Activated T-cell treated with anti-CD3 and anti-CD28 coated beads, Interleukin-2, amount 50 U/mL, for 4 hours (primary cell): ENCODE measurements at regions not wholly inside any gene's neighbourhood (a gene's known extent, or its start where the extent isn't known, plus 50 kb on each side); places are given as distances from the start of the nearest gene placed in this dataset.

Experiments
- ATAC-seq, 2 donors: fragments of 200-7000 bp; cut with Tn5 transposase; one replicate each; pipeline ENCODE4 v1.10.0; 2021
- DNase-seq: peaks from one replicate; pipeline ENCODE4 v3.0.0-alpha.2; 2020
- H3K27me3 Mint-ChIP-seq: one replicate; pipeline ENCODE4 v1.8.0; 2021; ENCODE audit warnings: low read depth, mixed read lengths
- H3K36me3 Mint-ChIP-seq: one replicate; pipeline ENCODE4 v1.8.0; 2022; ENCODE audit warnings: mixed read lengths; ENCODE audit not compliant: insufficient read depth
- H3K4me1 Mint-ChIP-seq: one replicate; pipeline ENCODE4 v1.8.0; 2021; ENCODE audit warnings: low read depth, mixed read lengths
- H3K4me3 Mint-ChIP-seq: one replicate; pipeline ENCODE4 v1.8.0; 2021; ENCODE audit warnings: mild to moderate bottlenecking, moderate library complexity, mixed read lengths
- H3K9me3 Mint-ChIP-seq: one replicate; pipeline ENCODE4 v1.8.0; 2021; ENCODE audit warnings: mixed read lengths

DNA sequence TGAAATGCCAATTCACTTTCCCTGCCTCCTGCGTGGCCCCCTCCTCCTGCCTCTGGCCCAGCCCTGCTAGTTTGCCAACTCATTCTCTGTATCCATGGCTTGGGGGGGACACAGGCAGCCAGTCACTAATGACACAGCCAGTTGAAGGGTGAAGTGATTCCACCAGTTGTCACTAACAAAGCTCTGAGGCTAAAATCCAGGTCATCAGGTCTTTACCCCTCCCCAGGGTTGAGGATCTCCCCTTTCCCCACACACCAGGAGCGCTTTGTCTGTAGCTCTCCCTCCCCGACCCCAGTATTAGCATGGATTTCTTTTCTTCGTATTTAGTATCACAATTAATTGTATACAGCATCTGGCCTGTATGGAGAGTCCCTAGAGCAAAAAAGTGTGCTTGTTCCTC lies 394.1 kb downstream of the RRAGC start:
- peaks cover 31% of the 10 kb centered on the region for H3K27me3 Mint-ChIP-seq
- H3K4me1 Mint-ChIP-seq, result no peaks in the 10 kb centered on the region
- H3K36me3 Mint-ChIP-seq, result no peaks in the 10 kb centered on the region
- ATAC-seq (no peak), DNase-seq (no peak)
- no peaks in the 10 kb centered on the region for H3K9me3 Mint-ChIP-seq
- no peak overlapping the region for H3K4me3 Mint-ChIP-seq

DNA sequence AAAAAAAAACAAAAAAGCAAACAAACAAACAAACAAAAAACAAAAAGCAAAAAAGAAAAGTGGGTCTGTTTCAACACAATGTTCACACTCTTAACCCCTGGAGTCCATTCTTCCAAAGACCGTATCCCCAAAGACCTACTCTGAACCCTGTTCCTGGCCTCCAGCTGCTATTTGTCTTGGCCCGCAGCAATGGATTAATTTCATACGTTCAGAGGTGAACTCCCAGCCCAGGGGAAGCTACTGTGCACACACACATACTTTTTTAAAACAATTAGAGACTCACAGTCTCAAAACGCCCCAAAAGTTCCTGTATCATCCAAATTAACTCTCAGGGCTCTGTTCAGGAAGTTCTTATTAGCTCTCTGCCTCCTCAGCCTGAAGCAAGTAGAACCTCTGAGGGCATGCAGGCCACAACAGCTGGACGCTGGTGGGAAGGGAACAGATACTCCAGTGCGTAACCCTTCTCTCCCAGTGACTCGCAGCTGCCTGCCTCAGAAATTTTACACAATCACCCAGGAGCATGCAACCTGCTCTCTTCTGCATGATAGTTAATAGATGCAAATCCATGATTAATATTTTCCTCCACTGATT lies 395.4 kb downstream of the RRAGC start:
- DNase-seq (no peak), ATAC-seq (no peak)
- no peak overlapping the region for H3K4me3 Mint-ChIP-seq
- H3K9me3 Mint-ChIP-seq, result no peaks in the 10 kb centered on the region
- H3K4me1 Mint-ChIP-seq, result no peaks in the 10 kb centered on the region
- H3K36me3 Mint-ChIP-seq, result no peaks in the 10 kb centered on the region
- H3K27me3 Mint-ChIP-seq, result peaks cover 30% of the 10 kb centered on the region

DNA sequence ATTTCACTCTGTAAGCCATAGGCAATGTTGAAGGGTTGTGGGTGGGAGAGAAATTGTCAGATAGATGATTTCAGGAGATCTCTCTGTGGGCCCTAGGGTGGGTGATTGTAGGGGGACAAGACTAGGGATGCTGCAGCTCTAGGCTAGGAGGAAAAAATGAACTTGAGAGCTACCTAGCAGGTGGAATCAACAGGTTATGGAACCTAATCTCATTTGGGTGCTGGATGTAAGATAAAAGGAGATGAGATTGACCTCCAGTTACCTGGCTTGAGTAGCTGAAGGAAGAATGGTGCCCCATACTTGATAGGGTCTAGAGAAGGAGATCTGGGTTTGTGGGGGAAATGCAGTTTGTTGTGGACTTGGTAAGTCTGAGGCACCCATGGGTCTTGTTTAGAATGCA lies 396.5 kb downstream of the RRAGC start:
- no peaks in the 10 kb centered on the region for H3K4me1 Mint-ChIP-seq

GRCh38 chr1:38456531-38456876 lies 403.1 kb downstream of the RRAGC start:
- no peak for ATAC-seq
- no peak for DNase-seq
- Mint-ChIP-seq H3K4me1 (no peaks in the 10 kb centered on the region), H3K36me3 (no peaks in the 10 kb centered on the region), H3K4me3 (no peak overlapping the region), H3K27me3 (peaks cover 18% of the 10 kb centered on the region), H3K9me3 (no peaks in the 10 kb centered on the region)

More for the DNA sequence above, 396.5 kb downstream of the RRAGC start:
- no peak for ATAC-seq
- Mint-ChIP-seq H3K9me3 (no peaks in the 10 kb centered on the region), H3K27me3 (peaks cover 23% of the 10 kb centered on the region), H3K4me3 (no peak overlapping the region), H3K36me3 (no peaks in the 10 kb centered on the region)
- no peak for DNase-seq

DNA sequence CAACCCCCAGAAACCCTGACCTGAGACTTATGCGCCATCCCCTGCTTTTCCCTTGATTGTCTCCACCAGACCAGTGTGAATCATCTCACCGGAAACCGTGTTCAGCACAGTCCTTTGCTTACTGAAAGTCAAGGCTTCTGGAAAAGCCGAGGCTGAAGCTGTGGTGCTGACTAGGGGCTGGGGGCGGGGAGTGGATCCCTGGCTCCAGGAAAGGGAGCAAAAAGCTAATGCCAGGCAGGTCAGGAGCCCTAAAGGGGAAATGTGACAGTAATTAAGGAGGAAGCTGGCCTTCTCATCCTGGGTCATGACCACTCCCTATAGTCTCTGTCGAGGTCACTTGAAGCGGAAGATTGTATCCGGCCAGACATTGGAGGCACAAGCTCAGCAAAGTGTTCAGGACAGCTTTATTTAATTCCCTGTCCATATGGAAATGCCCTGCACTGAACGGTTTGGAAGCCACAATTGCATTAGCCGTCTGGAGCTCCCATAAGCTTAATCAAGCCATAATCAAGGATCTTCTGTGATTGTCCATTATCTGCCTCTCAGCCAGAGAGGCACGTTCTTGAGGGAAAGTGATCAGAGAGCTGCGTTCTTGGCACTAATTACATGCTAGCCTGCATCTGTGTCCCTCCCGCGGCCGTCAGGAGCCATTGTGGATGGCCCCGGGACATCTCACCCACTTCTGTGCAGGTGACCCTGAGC lies 403.6 kb downstream of the RRAGC start:
- DNase-seq, result no peak
- H3K4me3 Mint-ChIP-seq, result no peak overlapping the region
- no peak for ATAC-seq
- H3K4me1 Mint-ChIP-seq, result no peaks in the 10 kb centered on the region
- H3K27me3 Mint-ChIP-seq, result peaks cover 15% of the 10 kb centered on the region
- no peaks in the 10 kb centered on the region for H3K9me3 Mint-ChIP-seq
- no peaks in the 10 kb centered on the region for H3K36me3 Mint-ChIP-seq

DNA sequence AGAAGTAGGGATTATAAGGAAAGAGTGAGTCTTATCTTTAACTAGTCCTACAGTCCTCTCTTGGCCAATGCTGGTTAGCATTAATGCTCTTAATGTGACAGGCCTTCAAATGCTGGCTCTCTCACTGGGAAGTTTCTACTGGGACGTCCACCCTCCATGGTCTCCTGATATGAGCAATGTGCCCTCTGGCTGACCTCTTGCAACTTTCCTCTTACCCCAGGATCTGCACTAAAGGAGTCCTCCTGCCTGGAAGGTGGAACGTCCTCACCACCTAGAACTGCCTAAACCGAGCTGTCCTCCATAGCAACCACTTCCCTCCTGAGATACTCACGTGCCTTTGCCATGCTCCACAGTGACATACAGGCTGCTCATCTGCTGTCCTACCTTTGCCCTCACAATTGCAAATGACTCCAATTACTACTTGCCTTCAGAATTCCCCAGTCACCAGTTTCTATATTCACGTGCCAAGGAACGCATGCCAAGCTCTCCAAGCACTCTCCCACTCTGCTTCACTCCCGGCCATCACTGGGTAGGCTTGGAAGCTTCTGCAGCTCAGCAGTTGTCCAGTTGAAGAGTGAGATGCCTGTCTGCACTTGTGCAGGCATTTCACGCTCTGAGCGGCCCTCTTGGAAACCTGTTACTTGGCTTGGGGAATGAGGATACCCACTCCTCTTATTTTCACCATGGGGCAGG lies 404.7 kb downstream of the RRAGC start:
- Mint-ChIP-seq H3K27me3 (peaks cover 13% of the 10 kb centered on the region), H3K9me3 (no peaks in the 10 kb centered on the region), H3K4me3 (no peak overlapping the region), H3K36me3 (no peaks in the 10 kb centered on the region), H3K4me1 (no peaks in the 10 kb centered on the region)
- ATAC-seq (no peak), DNase-seq (no peak)

GRCh38 chr1:38454236-38454635 lies 405.3 kb downstream of the RRAGC start:
- Mint-ChIP-seq H3K9me3 (no peaks in the 10 kb centered on the region), H3K27me3 (peaks cover 13% of the 10 kb centered on the region), H3K36me3 (no peaks in the 10 kb centered on the region), H3K4me3 (no peak overlapping the region), H3K4me1 (no peaks in the 10 kb centered on the region)
- DNase-seq, result no peak
- ATAC-seq, result no peak

DNA sequence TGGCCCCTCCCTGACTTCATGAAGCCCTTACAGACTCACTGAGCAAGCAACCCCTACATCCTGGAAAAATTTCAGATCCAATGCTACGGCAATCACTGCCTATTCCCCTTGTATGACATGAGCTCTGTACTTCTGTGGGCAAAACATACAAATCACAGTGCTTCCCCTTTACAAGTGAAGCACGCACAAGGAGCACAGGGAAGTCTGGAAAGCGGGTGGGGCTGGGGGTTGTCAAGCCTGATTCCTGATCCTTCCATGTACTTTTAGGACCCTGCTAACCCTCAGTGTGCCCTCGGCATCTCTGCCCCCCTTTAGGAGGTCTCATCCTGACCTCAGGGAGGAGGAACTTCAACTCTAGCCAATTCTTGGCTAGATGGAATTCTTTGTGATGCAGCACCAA lies 405.7 kb upstream of the POU3F1 start:
- Mint-ChIP-seq H3K4me1 (no peaks in the 10 kb centered on the region), H3K36me3 (no peaks in the 10 kb centered on the region), H3K27me3 (peaks cover 17% of the 10 kb centered on the region), H3K4me3 (no peak overlapping the region), H3K9me3 (no peaks in the 10 kb centered on the region)
- no peak for DNase-seq
- no peak for ATAC-seq

GRCh38 chr1:38451541-38451993 lies 405.0 kb upstream of the POU3F1 start:
- Mint-ChIP-seq H3K36me3 (no peaks in the 10 kb centered on the region), H3K9me3 (no peaks in the 10 kb centered on the region), H3K27me3 (peaks cover 17% of the 10 kb centered on the region), H3K4me3 (no peak overlapping the region), H3K4me1 (no peaks in the 10 kb centered on the region)
- DNase-seq, result no peak
- ATAC-seq, result no peak

DNA sequence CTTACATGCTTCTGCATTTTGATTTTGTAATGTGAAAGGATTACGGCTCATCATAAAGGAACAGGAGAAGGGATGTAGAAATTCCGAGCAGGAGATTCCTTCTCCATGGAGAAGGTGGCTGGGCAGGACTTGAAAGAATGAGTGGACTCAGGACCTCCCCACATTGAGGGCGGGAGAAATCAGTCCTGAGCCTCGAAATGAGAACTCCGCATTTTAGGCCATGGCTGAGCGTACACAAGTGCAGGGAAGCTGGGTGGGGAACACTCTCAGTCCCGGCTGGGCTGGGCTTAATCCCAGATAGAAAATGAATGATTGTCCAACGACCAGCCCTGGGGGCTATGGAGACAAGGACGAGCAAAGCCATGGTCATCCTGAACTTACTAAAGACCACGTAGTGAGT lies 402.3 kb upstream of the POU3F1 start:
- Mint-ChIP-seq H3K9me3 (no peaks in the 10 kb centered on the region), H3K4me3 (no peak overlapping the region), H3K27me3 (peaks cover 26% of the 10 kb centered on the region), H3K36me3 (no peaks in the 10 kb centered on the region), H3K4me1 (no peaks in the 10 kb centered on the region)
- no peak for ATAC-seq
- DNase-seq, result no peak

DNA sequence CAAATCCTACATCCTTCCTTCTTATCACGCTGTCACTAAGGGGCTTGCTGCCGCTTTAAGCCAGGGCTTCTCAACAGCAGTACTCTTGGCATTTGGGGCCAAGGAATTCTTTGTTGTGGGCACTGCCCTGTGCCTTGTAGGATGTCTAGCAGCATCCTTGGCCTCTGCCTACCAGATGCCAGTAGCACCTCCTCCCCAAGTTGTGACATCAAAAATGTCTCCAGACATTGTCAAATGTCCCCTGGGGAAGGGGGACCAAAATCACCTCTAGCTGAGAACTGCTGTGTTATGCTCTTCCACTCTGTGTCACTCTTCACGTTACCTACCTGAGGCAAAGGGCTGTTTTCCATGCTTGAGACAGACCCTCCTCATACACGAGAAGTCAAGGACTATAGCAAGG lies 400.3 kb upstream of the POU3F1 start:
- no peak overlapping the region for H3K4me3 Mint-ChIP-seq
- ATAC-seq, result no peak
- no peaks in the 10 kb centered on the region for H3K36me3 Mint-ChIP-seq
- H3K4me1 Mint-ChIP-seq, result no peaks in the 10 kb centered on the region
- peaks cover 6% of the 10 kb centered on the region for H3K9me3 Mint-ChIP-seq
- H3K27me3 Mint-ChIP-seq, result peaks cover 31% of the 10 kb centered on the region
- DNase-seq, result no peak

GRCh38 chr1:38444770-38445442 lies 398.3 kb upstream of the POU3F1 start:
- Mint-ChIP-seq H3K4me3 (no peak overlapping the region), H3K9me3 (peaks cover 24% of the 10 kb centered on the region), H3K36me3 (no peaks in the 10 kb centered on the region), H3K27me3 (peaks cover 39% of the 10 kb centered on the region), H3K4me1 (no peaks in the 10 kb centered on the region)
- ATAC-seq (no peak), DNase-seq (no peak)

DNA sequence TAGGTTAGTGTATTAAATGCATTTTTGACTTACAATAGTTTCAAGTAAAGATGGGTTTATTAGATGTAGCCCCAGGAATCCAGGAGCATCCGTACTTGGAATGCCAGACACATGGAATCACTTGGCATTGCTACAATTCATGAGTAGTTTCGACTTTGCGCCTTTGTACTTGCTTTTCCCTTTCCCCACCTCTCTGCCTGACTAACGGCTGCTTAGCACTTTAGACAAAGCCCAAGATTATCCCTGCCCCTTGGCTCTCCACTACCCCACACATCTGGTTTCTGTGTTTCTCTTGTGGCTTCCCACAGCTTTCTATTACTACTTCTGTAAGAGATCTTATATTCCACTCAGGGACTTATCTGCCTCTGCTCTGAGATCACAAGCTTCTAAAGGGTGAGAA lies 397.7 kb upstream of the POU3F1 start:
- no peak for ATAC-seq
- Mint-ChIP-seq H3K4me1 (no peaks in the 10 kb centered on the region), H3K4me3 (no peak overlapping the region), H3K9me3 (peaks cover 25% of the 10 kb centered on the region), H3K27me3 (peaks cover 39% of the 10 kb centered on the region), H3K36me3 (no peaks in the 10 kb centered on the region)
- no peak for DNase-seq

DNA sequence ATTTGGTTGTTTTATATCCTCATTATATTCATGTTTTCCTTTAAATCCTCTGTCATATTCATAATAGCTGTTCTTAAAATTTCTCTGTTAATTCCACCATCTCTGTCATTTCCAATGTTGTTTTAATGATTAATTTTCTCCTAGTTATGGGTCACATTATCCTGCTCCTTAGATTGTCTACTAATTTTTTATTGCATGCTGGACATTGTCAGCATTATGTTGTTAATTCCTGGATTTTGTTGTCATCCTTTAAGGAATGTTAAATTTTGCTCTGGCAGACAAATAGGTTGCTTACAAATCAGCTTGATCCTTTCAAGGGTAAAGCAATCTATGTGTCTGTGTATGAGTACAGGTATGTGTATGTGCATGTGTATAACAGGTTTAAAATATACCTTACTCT lies 393.8 kb upstream of the POU3F1 start:
- Mint-ChIP-seq H3K4me1 (no peaks in the 10 kb centered on the region), H3K27me3 (peaks cover 32% of the 10 kb centered on the region), H3K4me3 (no peak overlapping the region), H3K9me3 (peaks cover 25% of the 10 kb centered on the region), H3K36me3 (no peaks in the 10 kb centered on the region)
- ATAC-seq (no peak), DNase-seq (no peak)

DNA sequence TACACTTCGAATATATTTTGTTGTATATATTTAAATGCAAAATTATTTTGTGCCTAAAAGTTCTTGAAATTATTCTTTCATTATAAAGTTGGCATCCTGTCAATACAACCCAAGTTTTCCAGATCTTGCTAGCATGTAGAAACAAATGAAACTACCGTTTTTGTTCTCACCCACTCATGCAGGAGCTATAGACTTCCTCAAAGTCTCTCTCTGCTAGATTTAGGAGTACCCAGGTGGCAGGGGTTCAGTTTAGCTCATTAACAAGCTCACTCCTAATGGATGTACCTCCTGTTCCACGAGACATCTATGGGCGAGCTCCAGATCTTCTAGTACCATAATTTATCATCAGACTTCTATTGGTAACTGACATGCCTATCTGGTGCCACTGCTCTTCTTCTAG lies 390.2 kb upstream of the POU3F1 start:
- Mint-ChIP-seq H3K4me3 (no peak overlapping the region), H3K4me1 (no peaks in the 10 kb centered on the region), H3K9me3 (peaks cover 18% of the 10 kb centered on the region), H3K36me3 (no peaks in the 10 kb centered on the region), H3K27me3 (peaks cover 21% of the 10 kb centered on the region)
- no peak for ATAC-seq
- DNase-seq, result no peak
